ENCODE measurements at regions not wholly inside any gene's neighbourhood (a gene's known extent, or its start where the extent isn't known, plus 50 kb on each side); places are given as distances from the start of the nearest gene placed in this dataset.
A peak's percentile ranks its signal among the peaks of the same experiment; 100 is the strongest.

GRCh38 chr12:126807312-126807865 lies 1459.6 kb upstream of the TMEM132C start:
- no peak for DNase-seq

- no peak for DNase-seq
These were observed 1455.6 kb upstream of the TMEM132C start for GRCh38 chr12:126811391-126811790.

- no peak for DNase-seq
These were observed 1447.4 kb upstream of the TMEM132C start for GRCh38 chr12:126819554-126819953.

GRCh38 chr12:126830778-126831680 lies 1435.9 kb upstream of the TMEM132C start:
- DNase-seq: no peak

- DNase-seq: no peak
These were observed 1429.3 kb upstream of the TMEM132C start for GRCh38 chr12:126837697-126838096.

- DNase-seq: no peak
These were observed 1422.9 kb upstream of the TMEM132C start for GRCh38 chr12:126843915-126844669.

- no peak for DNase-seq
These were observed 1419.9 kb upstream of the TMEM132C start for GRCh38 chr12:126847005-126847629.

- DNase-seq: no peak
These were observed 1411.2 kb upstream of the TMEM132C start for GRCh38 chr12:126855768-126856167.

GRCh38 chr12:126856958-126857357 lies 1410.0 kb upstream of the TMEM132C start:
- DNase-seq: no peak

- no peak for DNase-seq
These were observed 1408.4 kb upstream of the TMEM132C start for GRCh38 chr12:126858560-126858959.

- no peak for DNase-seq
These were observed 1406.8 kb upstream of the TMEM132C start for GRCh38 chr12:126860210-126860609.

- DNase-seq: no peak
These were observed 1404.5 kb upstream of the TMEM132C start for GRCh38 chr12:126862500-126862899.

- DNase-seq: no peak
These were observed 1397.3 kb upstream of the TMEM132C start for GRCh38 chr12:126869644-126870043.

GRCh38 chr12:126873701-126874100 lies 1393.3 kb upstream of the TMEM132C start:
- DNase-seq: no peak

- peak; percentile 47 for DNase-seq
These were observed 1392.4 kb upstream of the TMEM132C start for GRCh38 chr12:126874427-126875026.

- no peak for DNase-seq
These were observed 1387.1 kb upstream of the TMEM132C start for GRCh38 chr12:126879842-126880241.

- no peak for DNase-seq
These were observed 1383.3 kb upstream of the TMEM132C start for GRCh38 chr12:126883697-126884096.

- no peak for DNase-seq
These were observed 1377.5 kb upstream of the TMEM132C start for GRCh38 chr12:126889501-126889900.

GRCh38 chr12:126890097-126890496 lies 1376.9 kb upstream of the TMEM132C start:
- no peak for DNase-seq

GRCh38 chr12:126891789-126892188 lies 1375.2 kb upstream of the TMEM132C start:
- no peak for DNase-seq

- DNase-seq: no peak
These were observed 1370.7 kb upstream of the TMEM132C start for GRCh38 chr12:126895951-126896913.

GRCh38 chr12:126897102-126897501 lies 1369.9 kb upstream of the TMEM132C start:
- DNase-seq: no peak

All from CD4-positive, alpha-beta T cell treated with Interleukin-4 for 4 hours (primary cell).